ENCODE measurements at regions not wholly inside any gene's neighbourhood (a gene's known extent, or its start where the extent isn't known, plus 50 kb on each side); places are given as distances from the start of the nearest gene placed in this dataset.

- TF ChIP-seq YY1 (IDR thresholded peaks at IDR 0.05; ENCODE audit: low read depth, low read length) (no peak), CTCF (IDR thresholded peaks at IDR 0.05; ENCODE audit: control extremely low read depth in 1 of 3, insufficient read depth in 1 of 3, low read depth in 1 of 3, low read length in 3 of 3) (no peak)
Measured at GRCh38 chr5:27944471-27944870, 906.1 kb upstream of the CDH9 start.

Data from H1 (cell line).